GM23248 (cell line): ENCODE measurements at regions not wholly inside any gene's neighbourhood (a gene's known extent, or its start where the extent isn't known, plus 50 kb on each side); places are given as distances from the start of the nearest gene placed in this dataset.

ENCODE experiments used
- DNase-seq: peaks from one replicate; pipeline ENCODE4 v3.0.0-alpha.2; 2015
- H2AFZ ChIP-seq: fragments of 200-600 bp; sonication (generic); 2 replicates; pipeline ENCODE4 v1.6.1; 2016; ENCODE audit warnings: antibody characterized with exemption
- H3F3A ChIP-seq: fragments of 200-600 bp; sonication (generic); 2 replicates; pipeline ENCODE4 v1.6.1; 2016; ENCODE audit warnings: mild to moderate bottlenecking, antibody characterized with exemption, mixed run types; ENCODE audit not compliant: insufficient read depth
- H3K27ac ChIP-seq: fragments of 200-600 bp; sonication (generic); 2 replicates; pipeline ENCODE4 v1.5.1; 2016; ENCODE audit warnings: mild to moderate bottlenecking
- H3K27me3 ChIP-seq: fragments of 200-600 bp; sonication (generic); replicated peaks from 2 replicates; pipeline ENCODE4 v1.6.1; 2016; ENCODE audit warnings: mild to moderate bottlenecking; ENCODE audit not compliant: insufficient read depth
- H3K36me3 ChIP-seq: fragments of 200-600 bp; sonication (generic); 2 replicates; pipeline ENCODE4 v1.6.1; 2016; ENCODE audit warnings: low read depth, mild to moderate bottlenecking
- H3K4me1 ChIP-seq: fragments of 200-600 bp; sonication (generic); 2 replicates; pipeline ENCODE4 v1.6.1; 2016; ENCODE audit warnings: mild to moderate bottlenecking; ENCODE audit not compliant: insufficient read depth
- H3K4me2 ChIP-seq: fragments of 200-600 bp; sonication (generic); one replicate; pipeline ENCODE4 v1.6.1; 2016; ENCODE audit warnings: mild to moderate bottlenecking; ENCODE audit not compliant: unreplicated experiment
- H3K4me3 ChIP-seq: fragments of 200-600 bp; sonication (generic); 2 replicates; pipeline ENCODE4 v1.5.1; 2016; ENCODE audit warnings: mild to moderate bottlenecking
- H3K79me2 ChIP-seq: fragments of 200-600 bp; sonication (generic); 2 replicates; pipeline ENCODE4 v1.6.1; 2016; ENCODE audit warnings: mild to moderate bottlenecking; ENCODE audit not compliant: insufficient read depth
- H3K9ac ChIP-seq: fragments of 200-600 bp; sonication (generic); 2 replicates; pipeline ENCODE4 v1.6.1; 2016; ENCODE audit warnings: mild to moderate bottlenecking
- H3K9me2 ChIP-seq: fragments of 200-600 bp; sonication (generic); 2 replicates; pipeline ENCODE4 v1.6.1; 2016; ENCODE audit warnings: mixed run types, mild to moderate bottlenecking, moderate library complexity; ENCODE audit not compliant: insufficient read depth
- H3K9me3 ChIP-seq: fragments of 200-600 bp; sonication (generic); one replicate; pipeline ENCODE4 v1.6.1; 2017; ENCODE audit warnings: low read depth
- H4K20me1 ChIP-seq: fragments of 200-600 bp; sonication (generic); 2 replicates; pipeline ENCODE4 v1.6.0; 2016; ENCODE audit not compliant: insufficient read depth
- EZH2 ChIP-seq: fragments of 200-600 bp; sonication (generic); IDR thresholded peaks from 2 replicates; pipeline ENCODE4 v1.6.1; 2018; ENCODE audit warnings: antibody characterized with exemption, mild to moderate bottlenecking; ENCODE audit not compliant: insufficient read depth, poor library complexity, severe bottlenecking
- EZH2phosphoT487 ChIP-seq: fragments of 200-600 bp; sonication (generic); IDR thresholded peaks from 2 replicates; pipeline ENCODE4 v1.6.1; 2018; ENCODE audit warnings: antibody characterized with exemption, moderate library complexity, mild to moderate bottlenecking, low read depth; ENCODE audit not compliant: insufficient read depth
- WGBS, 2 experiments: methylation state at CpG; one replicate each; pipeline ENCODE4 v1.1.6; 2015 to 2017; ENCODE audit warnings: low lambda C conversion rate in 2 of 2, low coverage in 1 of 2; ENCODE audit errors: missing lambda C conversion rate in 2 of 2; 5-methylcytosine and 5-hydroxymethylcytosine counted together
- in situ Hi-C: fragments of 300-500 bp; cut with MboI; formaldehyde crosslinking; loops from 2 replicates; pipeline ENCODE4 v1.15.0; 2020

DNA sequence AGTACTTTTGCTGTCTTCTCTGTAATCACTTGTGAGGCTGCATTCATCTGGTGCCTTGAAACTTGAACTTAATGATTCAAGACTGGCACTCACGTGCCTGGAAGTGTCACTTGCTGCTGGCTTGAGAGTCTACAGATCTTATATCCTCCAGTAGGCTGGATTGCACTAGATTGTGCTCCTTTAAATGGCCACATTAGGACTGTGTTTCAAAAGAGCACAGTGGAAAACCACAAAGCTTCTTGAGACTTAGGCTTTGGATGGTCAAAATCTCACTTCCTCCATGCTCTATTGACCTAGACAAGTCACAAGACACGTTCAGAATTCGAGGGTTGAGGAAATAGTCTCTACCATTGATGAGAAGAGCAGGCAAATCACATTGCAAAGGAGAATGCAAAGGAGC, 1278.8 kb upstream of the MIR17HG start:
- DNase-seq, result no peak
- H3K4me1 ChIP-seq, result 0 out of 2 replicates have a peak, but pooled peaks cover 7% of the 10 kb centered on the region
- no peaks in the 10 kb centered on the region for H3F3A ChIP-seq
- TF ChIP-seq EZH2phosphoT487 (no peak), EZH2 (no peak)
- H3K9me2 ChIP-seq, result no peaks in the 10 kb centered on the region
- no peak overlapping the region for H3K4me2 ChIP-seq
- H3K9ac ChIP-seq, result no peak overlapping the region
- no peaks in the 10 kb centered on the region for H3K27me3 ChIP-seq
- no peaks in the 10 kb centered on the region for H3K36me3 ChIP-seq
- H3K4me3 ChIP-seq, result no peak overlapping the region
- H3K79me2 ChIP-seq, result no peaks in the 10 kb centered on the region
- H4K20me1 ChIP-seq, result no peaks in the 10 kb centered on the region
- H3K27ac ChIP-seq, result no peak overlapping the region
- in situ Hi-C loops, result no loop called here
- no peaks in the 10 kb centered on the region for H3K9me3 ChIP-seq
- no peak overlapping the region for H2AFZ ChIP-seq
- WGBS, 2 experiments, result 35 to 43% methylated on average over 3 of the region's 3 CpGs

- H3K4me1 ChIP-seq, result no peaks in the 10 kb centered on the region
- no peaks in the 10 kb centered on the region for H3K79me2 ChIP-seq
- TF ChIP-seq EZH2 (no peak), EZH2phosphoT487 (no peak)
- no peak overlapping the region for H3K27ac ChIP-seq
- no peak overlapping the region for H3K4me2 ChIP-seq
- H3K4me3 ChIP-seq, result no peak overlapping the region
- peak; percentile 5 for DNase-seq
- H3K27me3 ChIP-seq, result no peaks in the 10 kb centered on the region
- in situ Hi-C loops, result no loop called here
- no peaks in the 10 kb centered on the region for H3K36me3 ChIP-seq
- H2AFZ ChIP-seq, result no peak overlapping the region
- H3K9me2 ChIP-seq, result no peaks in the 10 kb centered on the region
- 96 to 98% methylated on average over 1 of the region's 1 CpG for WGBS, 2 experiments
- no peak overlapping the region for H3K9ac ChIP-seq
- H3F3A ChIP-seq, result no peaks in the 10 kb centered on the region
- H4K20me1 ChIP-seq, result no peaks in the 10 kb centered on the region
- no peaks in the 10 kb centered on the region for H3K9me3 ChIP-seq
Measured at GRCh38 chr13:90070362-90070761, 1277.1 kb upstream of the MIR17HG start.

DNA sequence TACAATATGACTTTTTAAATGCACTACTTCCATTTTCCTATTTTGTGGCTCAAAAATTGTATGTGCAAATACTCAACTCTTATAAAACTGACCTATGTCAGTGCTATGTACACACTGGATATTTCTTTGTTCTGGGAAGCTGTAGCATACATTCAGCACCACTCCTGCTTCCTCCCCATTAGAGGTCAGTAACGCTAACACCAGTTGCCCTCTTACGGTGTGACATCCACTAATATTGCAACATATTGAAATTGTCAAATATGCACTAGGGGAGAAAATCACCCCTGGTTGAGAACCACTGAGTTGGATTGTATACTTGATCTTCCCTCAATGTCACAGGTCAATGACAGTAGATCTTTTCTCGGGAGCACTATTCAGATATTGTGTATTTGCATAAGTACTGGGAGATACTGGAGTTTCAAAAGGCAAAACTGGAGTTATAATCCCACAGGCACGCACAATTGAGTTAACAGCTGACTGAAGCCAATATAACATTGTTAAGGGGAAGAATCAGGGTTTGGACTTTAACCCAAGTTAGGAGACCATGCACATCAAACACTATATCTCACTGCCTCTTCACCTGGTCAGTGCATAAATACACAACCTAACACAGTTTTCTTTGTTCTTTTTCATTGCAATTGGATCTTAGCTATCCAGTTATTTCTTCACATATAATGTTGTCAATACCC, 1276.5 kb upstream of the MIR17HG start:
- in situ Hi-C loops, result no loop called here
- 58 to 60% methylated on average over 4 of the region's 4 CpGs for WGBS, 2 experiments
- Histone ChIP-seq H3K4me2 (no peak overlapping the region), H3K36me3 (no peaks in the 10 kb centered on the region), H3K79me2 (no peaks in the 10 kb centered on the region), H2AFZ (no peak overlapping the region), H3K9ac (no peak overlapping the region), H3K4me1 (no peaks in the 10 kb centered on the region), H3K9me3 (no peaks in the 10 kb centered on the region), H3K27me3 (no peaks in the 10 kb centered on the region), H3K9me2 (no peaks in the 10 kb centered on the region), H3K27ac (no peak overlapping the region), H3F3A (no peaks in the 10 kb centered on the region), H3K4me3 (no peak overlapping the region), H4K20me1 (no peaks in the 10 kb centered on the region)
- TF ChIP-seq EZH2phosphoT487 (no peak), EZH2 (no peak)
- DNase-seq, result no peak

DNA sequence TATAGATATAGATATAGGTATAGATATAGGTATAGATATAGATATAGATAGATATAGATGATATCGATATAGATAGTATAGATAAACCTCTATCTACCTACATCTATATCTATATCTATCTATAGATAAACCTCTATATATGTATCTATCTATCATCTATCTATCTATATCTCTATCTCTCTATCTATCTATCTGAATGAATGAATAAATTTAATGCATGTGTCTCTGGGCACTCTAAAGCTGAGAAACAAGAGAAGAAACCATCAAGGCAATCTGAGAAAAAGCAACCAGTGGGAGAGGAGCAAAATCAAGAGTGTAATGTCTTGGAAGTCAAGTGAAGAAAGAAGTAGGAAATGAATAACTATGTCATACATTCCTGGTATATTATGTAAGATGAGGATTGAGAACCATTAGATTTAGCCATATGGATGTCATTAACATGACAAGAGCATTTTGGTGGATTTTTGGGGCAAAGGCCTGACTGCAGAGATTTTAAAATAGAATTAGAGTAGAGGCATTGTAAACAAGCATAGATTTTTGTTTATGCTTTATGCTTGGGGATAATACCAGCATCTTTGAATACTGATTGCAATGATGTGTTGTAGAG, 1262.7 kb upstream of the MIR17HG start:
- peaks cover 16% of the 10 kb centered on the region for H3K4me1 ChIP-seq
- WGBS, 2 experiments, result 78 to 90% methylated on average over 1 of the region's 1 CpG
- H4K20me1 ChIP-seq, result no peaks in the 10 kb centered on the region
- H3K36me3 ChIP-seq, result no peaks in the 10 kb centered on the region
- H3K9me3 ChIP-seq, result no peaks in the 10 kb centered on the region
- H3K79me2 ChIP-seq, result no peaks in the 10 kb centered on the region
- in situ Hi-C loops, result no loop called here
- peak; percentile 71 for DNase-seq
- H2AFZ ChIP-seq, result 0 out of 2 replicates have a peak overlapping the region, but pooled peaks have one; percentile 22
- H3K27ac ChIP-seq, result no peak overlapping the region
- no peak overlapping the region for H3K9ac ChIP-seq
- 0 out of 2 replicates have a peak overlapping the region, but pooled peaks have one; percentile 3 for H3K4me3 ChIP-seq
- H3F3A ChIP-seq, result peaks cover 9% of the 10 kb centered on the region; the same call in 1 of the 2 replicates
- TF ChIP-seq EZH2phosphoT487, result no peak
- TF ChIP-seq EZH2, result no peak
- no peaks in the 10 kb centered on the region for H3K9me2 ChIP-seq
- H3K4me2 ChIP-seq, result peak overlapping the region; percentile 43
- no peaks in the 10 kb centered on the region for H3K27me3 ChIP-seq
